HG02798 (cell line): ENCODE measurements at regions not wholly inside any gene's neighbourhood (a gene's known extent, or its start where the extent isn't known, plus 50 kb on each side); places are given as distances from the start of the nearest gene placed in this dataset.
"Not testable (repeated sequence)": the region's sequence is repeated elsewhere in the genome, so short reads cannot be mapped to it uniquely, and the experiment has no call there.

ENCODE experiments used
- ATAC-seq: cut with Tn5 transposase; IDR thresholded peaks from one replicate; pipeline ENCODE4 v1.9.1; 2021; ENCODE audit warnings: mild to moderate bottlenecking; ENCODE audit not compliant: unreplicated experiment, poor library complexity

GRCh38 chr6:80411486-80411885, 305.0 kb downstream of the BCKDHB start:
- ATAC-seq: no peak

GRCh38 chr6:80407976-80408375, 301.5 kb downstream of the BCKDHB start:
- not testable (repeated sequence) for ATAC-seq

- ATAC-seq: no peak
These were observed 298.4 kb downstream of the BCKDHB start for GRCh38 chr6:80404889-80405288.

- no peak for ATAC-seq
These were observed 296.9 kb downstream of the BCKDHB start for GRCh38 chr6:80403365-80403764.

GRCh38 chr6:80402266-80402665, 295.8 kb downstream of the BCKDHB start:
- ATAC-seq: no peak
